ENCODE measurements at regions not wholly inside any gene's neighbourhood (a gene's known extent, or its start where the extent isn't known, plus 50 kb on each side); places are given as distances from the start of the nearest gene placed in this dataset.

- Histone ChIP-seq H3K27ac (ENCODE audit: low read depth, low read length) (no peak overlapping the region), H3K27me3 (ENCODE audit: insufficient read depth, low read length) (peaks cover 7% of the 10 kb centered on the region; the same call in 1 of the 2 replicates), H4K20me1 (ENCODE audit: insufficient read depth) (no peaks in the 10 kb centered on the region), H3K79me2 (ENCODE audit: insufficient read depth, low read length) (no peaks in the 10 kb centered on the region), H3K9me2 (ENCODE audit: insufficient read depth) (no peaks in the 10 kb centered on the region), H3K9ac (ENCODE audit: low read length) (no peak overlapping the region), H3K4me2 (ENCODE audit: low read length) (no peak overlapping the region), H3K4me3 (replicated peaks in 1 of 2; ENCODE audit: low read depth in 1 of 2, low read length in 2 of 2) (no peak overlapping the region), H3K4me1 (ENCODE audit: control insufficient read depth in 1 of 2, insufficient read depth in 2 of 2, low read length in 2 of 2) (no peaks in the 10 kb centered on the region), H3K9me3 (ENCODE audit: control insufficient read depth in 1 of 2, insufficient read depth in 1 of 2, low read depth in 1 of 2, low read length in 2 of 2) (no peaks in the 10 kb centered on the region), H2AFZ (ENCODE audit: low read depth, low read length, poor library complexity, severe bottlenecking) (no peak overlapping the region), H3K36me3 (ENCODE audit: control insufficient read depth in 1 of 2, insufficient read depth in 2 of 2, low read length in 2 of 2) (no peaks in the 10 kb centered on the region)
- DNase-seq (ENCODE audit: low read depth, low spot score) (no peak), ATAC-seq (no peak)
- no peak for TF ChIP-seq CTCF (IDR thresholded peaks at IDR 0.05 in 2 of 3, conservative IDR thresholded peaks at IDR 0.05 in 1 of 3; ENCODE audit: borderline replicate concordance in 1 of 3, insufficient read depth in 1 of 3, low read depth in 2 of 3, low read length in 2 of 3)
- TF ChIP-seq MAX (IDR thresholded peaks at IDR 0.05) = no peak
- no peak for TF ChIP-seq POLR2AphosphoS5 (IDR thresholded peaks at IDR 0.05; ENCODE audit: low read depth, low read length)
- POLR2A ChIA-PET = no interaction called here
- CTCF ChIA-PET = no interaction called here
- no TSS peak for BruUV-seq (replicated peaks)
- RAD21 ChIA-PET (ENCODE audit: low non-redundant PET in 1 of 2, low total read pairs in 2 of 2, uncharacterized antibody in 2 of 2, unreplicated experiment in 2 of 2) = no interaction called here
- intact Hi-C loops (cut with micrococcal nuclease) = no loop called here
Measured at GRCh38 chr2:134083548-134083947, 170.3 kb upstream of the MGAT5 start.

- intact Hi-C loops (cut with micrococcal nuclease) = no loop called here
- no TSS peak for BruUV-seq (replicated peaks)
- no peak for DNase-seq (ENCODE audit: low read depth, low spot score)
- Histone ChIP-seq H3K4me2 (ENCODE audit: low read length) (no peak overlapping the region), H3K79me2 (ENCODE audit: insufficient read depth, low read length) (no peaks in the 10 kb centered on the region), H3K4me3 (replicated peaks in 1 of 2; ENCODE audit: low read depth in 1 of 2, low read length in 2 of 2) (no peak overlapping the region), H3K27ac (ENCODE audit: low read depth, low read length) (no peak overlapping the region), H2AFZ (ENCODE audit: low read depth, low read length, poor library complexity, severe bottlenecking) (no peak overlapping the region), H3K36me3 (ENCODE audit: control insufficient read depth in 1 of 2, insufficient read depth in 2 of 2, low read length in 2 of 2) (no peaks in the 10 kb centered on the region), H3K27me3 (ENCODE audit: insufficient read depth, low read length) (peaks cover 7% of the 10 kb centered on the region; the same call in 1 of the 2 replicates), H3K9ac (ENCODE audit: low read length) (no peak overlapping the region), H3K9me3 (ENCODE audit: control insufficient read depth in 1 of 2, insufficient read depth in 1 of 2, low read depth in 1 of 2, low read length in 2 of 2) (no peaks in the 10 kb centered on the region), H3K4me1 (ENCODE audit: control insufficient read depth in 1 of 2, insufficient read depth in 2 of 2, low read length in 2 of 2) (no peaks in the 10 kb centered on the region), H4K20me1 (ENCODE audit: insufficient read depth) (no peaks in the 10 kb centered on the region), H3K9me2 (ENCODE audit: insufficient read depth) (no peaks in the 10 kb centered on the region)
- ChIA-PET CTCF (no interaction called here), RAD21 (ENCODE audit: low non-redundant PET in 1 of 2, low total read pairs in 2 of 2, uncharacterized antibody in 2 of 2, unreplicated experiment in 2 of 2) (no interaction called here), POLR2A (no interaction called here)
- ATAC-seq = no peak
- TF ChIP-seq EZH2phosphoT487 (IDR thresholded peaks at IDR 0.05; ENCODE audit: borderline replicate concordance) (no peak), ZBTB33 (IDR thresholded peaks at IDR 0.05; ENCODE audit: extremely low read depth, insufficient replicate concordance, low read length) (no peak), ATF3 (IDR thresholded peaks at IDR 0.05) (no peak), JUND (IDR thresholded peaks at IDR 0.05) (no peak), SRF (IDR thresholded peaks at IDR 0.05; ENCODE audit: low read depth) (no peak), YY1 (IDR thresholded peaks at IDR 0.05; ENCODE audit: extremely low read depth, insufficient replicate concordance, low read depth, low read length) (no peak), POLR2A (IDR thresholded peaks at IDR 0.05; ENCODE audit: borderline replicate concordance, extremely low read depth, insufficient read depth, insufficient read length) (no peak), MAX (IDR thresholded peaks at IDR 0.05) (no peak), EZH2 (IDR thresholded peaks at IDR 0.05) (no peak), ELF1 (IDR thresholded peaks at IDR 0.05; ENCODE audit: borderline replicate concordance, low read depth) (no peak), ZFX (IDR thresholded peaks at IDR 0.05) (no peak)
Measured at GRCh38 chr2:134086594-134087219, 167.2 kb upstream of the MGAT5 start.
